IPS-NIHi7 (cell line): ENCODE measurements at regions not wholly inside any gene's neighbourhood (a gene's known extent, or its start where the extent isn't known, plus 50 kb on each side); places are given as distances from the start of the nearest gene placed in this dataset.
"Not testable (repeated sequence)": the region's sequence is repeated elsewhere in the genome, so short reads cannot be mapped to it uniquely, and the experiment has no call there.

ENCODE experiments used
- DNase-seq: peaks from one replicate; pipeline ENCODE4 v3.0.0; 2012; ENCODE audit warnings: mixed read lengths; ENCODE audit errors: extremely low spot score

DNA sequence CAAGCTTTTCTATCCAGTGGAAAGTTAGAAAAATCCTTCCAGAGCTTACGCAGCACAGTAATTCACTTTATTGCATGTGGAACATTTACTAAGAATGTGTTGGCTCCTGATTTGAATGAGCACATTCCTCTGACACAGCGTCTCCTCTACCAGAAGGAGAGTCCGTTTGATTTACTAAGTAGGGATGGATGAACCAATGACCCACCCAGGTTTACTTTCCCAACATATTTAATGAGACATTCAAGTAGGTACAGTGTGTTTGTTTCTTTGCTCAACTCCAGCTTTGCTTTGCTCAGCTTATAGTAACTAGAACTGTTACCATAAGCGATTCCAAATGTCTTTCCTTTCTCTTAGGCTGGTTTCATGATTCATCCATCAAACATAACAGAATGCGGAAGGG is 161.7 kb downstream of the SMARCA1 start:
- DNase-seq, result no peak

DNA sequence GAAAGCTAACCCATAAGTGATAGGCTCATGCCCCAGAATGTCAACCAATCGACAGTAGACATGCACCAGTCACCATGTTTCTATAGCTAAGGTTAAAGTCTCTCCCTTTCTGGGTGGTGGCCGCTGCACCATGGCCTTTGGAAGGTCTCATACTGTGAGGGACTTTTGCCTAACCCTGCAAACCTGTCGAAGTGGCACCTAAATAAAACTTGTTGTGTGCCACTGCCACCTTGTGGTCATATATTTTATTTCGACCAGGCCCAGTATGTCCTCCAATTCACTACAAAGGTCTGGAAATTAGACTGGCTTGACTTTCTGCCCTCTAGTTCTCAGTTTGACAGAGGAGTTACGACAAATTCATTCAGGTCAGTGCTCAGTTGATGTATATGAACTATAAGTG is 163.1 kb downstream of the SMARCA1 start:
- peak; percentile 74 for DNase-seq

DNA sequence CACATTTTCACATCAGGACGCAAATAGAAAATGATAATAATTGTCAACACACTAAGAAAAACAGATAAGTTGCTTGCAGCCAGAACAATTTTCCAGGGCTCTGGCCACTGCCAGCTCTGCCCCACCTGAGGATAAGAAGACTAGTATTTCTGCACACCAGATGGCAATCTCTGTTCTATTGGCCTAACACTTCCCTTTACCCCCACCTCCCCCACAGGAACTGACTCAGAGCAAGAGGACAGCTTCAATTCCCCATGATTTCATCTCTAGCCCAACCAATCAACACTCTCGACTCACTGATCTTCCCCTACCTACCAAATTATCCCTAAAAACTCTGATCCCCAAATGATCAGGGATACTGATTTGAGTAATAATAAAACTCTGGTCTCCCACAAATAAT is 164.0 kb downstream of the SMARCA1 start:
- no peak for DNase-seq

DNA sequence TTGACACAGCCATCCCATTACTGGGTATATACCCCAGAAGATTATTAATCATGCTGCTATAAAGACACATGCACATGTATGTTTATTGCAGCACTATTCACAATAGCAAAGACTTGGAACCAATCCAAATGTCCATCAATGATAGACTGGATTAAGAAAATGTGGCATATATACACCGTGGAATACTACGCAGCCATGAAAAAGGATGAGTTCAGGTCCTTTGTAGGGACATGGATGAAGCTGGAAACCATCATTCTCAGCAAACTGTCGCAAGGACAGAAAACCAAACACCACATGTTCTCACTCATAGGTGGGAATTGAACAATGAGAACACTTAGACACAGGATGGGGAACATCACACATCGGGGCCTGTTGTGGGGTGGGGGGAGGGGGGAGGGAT is 165.9 kb downstream of the SMARCA1 start:
- not testable (repeated sequence) for DNase-seq

DNA sequence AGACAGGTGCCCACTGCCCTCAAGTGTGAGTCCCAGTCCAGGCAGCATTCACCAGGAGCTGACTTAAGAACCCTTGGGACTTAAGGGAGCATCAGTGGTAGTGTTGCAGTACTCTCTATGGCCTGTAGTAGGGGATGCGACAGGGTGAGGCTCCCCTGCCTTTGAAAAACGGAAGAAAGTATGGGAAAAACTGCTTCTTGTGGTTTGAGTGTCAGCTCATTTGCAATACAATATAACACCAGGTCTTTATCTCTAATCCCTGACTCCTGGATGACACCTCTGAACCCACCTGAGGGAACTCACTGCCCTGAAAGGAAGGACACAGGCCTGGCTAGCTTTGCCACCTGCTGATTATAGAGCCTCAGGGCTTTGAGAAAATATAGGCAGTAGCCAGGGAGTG is 176.0 kb downstream of the SMARCA1 start:
- DNase-seq, result peak; percentile 62

DNA sequence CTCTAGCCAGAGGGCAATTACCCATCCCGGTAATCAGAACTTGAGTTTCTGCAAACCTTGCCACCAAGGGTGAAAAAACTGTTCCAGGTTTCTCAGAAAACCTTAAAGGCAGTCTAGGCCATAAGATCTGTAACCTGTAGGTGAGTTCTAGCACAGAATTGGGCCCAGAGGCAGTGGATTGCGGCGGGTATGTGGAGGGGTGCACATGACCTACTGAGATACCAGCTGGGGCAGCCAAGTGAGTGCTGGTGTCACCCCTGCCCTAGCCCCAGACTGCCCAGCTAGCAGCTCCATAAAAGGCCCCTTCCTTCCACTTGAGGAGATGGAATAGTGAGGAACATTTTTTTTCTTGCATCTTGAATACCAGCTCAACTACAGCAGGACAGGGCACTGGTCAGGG is 176.7 kb downstream of the SMARCA1 start:
- no peak for DNase-seq

DNA sequence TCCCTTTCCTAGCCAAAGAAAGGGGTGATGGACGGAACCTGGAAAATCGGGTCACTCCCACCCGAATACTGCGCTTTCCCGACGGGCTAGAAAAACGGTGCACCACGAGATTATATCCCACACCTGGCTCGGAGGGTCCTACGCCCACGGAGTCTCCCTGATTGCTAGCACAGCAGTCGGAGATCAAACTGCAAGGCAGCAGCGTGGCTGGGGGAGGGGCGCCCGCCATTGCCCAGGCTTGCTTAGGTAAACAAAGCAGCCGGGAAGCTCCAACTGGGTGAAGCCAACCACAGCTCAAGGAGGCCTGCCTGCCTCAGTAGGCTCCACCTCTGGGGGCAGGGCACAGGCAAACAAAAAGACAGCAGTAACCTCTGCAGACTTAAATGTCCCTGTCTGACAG is 186.0 kb downstream of the SMARCA1 start:
- not testable (repeated sequence) for DNase-seq

DNA sequence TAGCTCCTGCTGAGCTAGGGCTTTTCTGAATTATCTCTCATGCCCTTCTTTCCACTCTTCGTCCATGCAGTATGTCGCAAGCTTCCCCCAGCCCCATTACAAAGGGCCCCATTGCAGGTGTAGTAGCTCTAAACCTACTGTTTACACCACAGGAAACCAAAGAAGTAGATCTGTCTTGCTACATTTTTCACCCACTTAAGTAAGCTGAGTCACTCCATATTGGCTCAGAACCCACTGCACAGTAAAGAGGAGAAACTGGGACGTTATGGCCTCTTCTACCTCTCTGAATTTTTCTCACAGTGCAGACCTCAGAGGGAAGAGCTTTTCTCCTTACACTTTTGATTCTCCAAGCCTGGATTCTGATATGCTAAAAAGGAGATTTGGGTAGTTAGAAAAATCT is 200.2 kb downstream of the SMARCA1 start:
- DNase-seq, result no peak

DNA sequence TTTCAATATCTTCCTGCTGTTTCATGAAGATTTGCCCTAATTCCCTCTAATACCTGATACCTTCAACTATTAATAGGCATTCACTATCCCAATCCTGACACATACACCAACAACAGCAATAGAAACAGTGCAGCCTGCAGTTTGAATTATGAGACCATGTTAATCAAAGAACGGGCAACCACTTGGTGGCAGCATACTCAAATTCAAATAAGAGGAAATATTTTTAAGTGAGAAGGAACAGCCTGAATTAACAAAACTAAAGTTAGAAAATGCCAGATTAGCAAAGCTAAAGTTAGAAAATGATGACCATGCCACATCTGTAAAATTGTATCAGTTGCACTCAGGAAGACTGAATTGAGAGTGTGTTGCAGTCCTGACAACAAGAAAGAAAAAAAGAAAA is 204.9 kb downstream of the SMARCA1 start:
- DNase-seq, result peak; percentile 31

DNA sequence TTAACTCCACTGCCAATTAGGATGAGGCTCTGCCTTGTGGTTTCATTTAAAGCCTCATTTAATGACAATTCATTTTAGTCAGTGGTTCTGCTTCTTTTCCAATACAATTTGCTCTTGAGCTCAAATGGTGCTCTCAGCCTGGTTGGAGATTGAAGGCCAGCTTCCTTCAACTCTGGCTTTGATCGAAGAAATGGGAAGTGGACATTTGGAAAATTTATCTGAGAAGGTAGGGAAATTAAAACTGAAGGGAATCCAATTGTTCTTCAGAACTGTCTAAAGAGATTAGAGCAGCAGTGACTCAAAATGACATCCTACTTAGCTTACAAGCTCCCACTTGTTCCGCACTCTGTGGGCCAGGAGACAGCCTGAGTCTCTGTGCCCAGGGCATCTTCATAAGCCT is 206.8 kb downstream of the SMARCA1 start:
- no peak for DNase-seq

DNA sequence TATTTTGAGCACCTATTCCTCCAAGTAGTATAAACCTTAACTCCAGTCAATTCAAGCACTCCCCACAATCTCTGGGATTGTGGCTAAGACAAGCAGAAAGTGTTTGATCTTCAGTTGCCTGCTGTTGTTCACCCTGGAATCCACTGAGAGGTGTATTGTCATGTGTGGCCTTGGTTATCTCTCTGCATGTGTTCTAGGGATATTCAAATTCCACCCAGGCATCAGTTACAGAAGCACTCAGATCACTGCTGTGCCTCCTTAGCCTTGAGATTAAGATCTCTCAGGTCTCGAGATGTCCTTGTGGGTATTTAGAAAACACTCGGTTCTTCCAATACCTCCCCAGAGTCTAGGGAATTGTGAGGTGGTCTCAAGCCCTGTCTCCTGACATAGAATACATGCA is 213.3 kb downstream of the SMARCA1 start:
- DNase-seq, result peak; percentile 56

DNA sequence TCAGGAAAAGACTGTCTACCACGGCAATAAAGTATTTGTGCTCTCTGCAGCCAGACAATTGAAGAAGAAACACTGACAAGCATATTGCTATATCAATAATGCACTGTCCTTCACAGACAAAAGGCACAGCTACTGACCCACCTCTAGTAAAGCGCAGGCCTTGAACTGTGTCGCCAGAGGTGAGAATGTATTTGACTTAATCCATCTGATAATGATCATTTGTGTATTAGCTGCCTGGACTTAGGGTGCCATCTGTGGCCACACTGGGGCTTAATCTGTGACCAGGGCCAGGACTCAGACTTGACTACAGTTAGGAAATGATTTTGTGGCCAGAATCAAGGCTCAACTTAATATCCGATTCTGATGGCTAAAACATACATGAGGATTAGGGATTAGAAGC is 260.4 kb downstream of the SMARCA1 start:
- DNase-seq, result no peak

DNA sequence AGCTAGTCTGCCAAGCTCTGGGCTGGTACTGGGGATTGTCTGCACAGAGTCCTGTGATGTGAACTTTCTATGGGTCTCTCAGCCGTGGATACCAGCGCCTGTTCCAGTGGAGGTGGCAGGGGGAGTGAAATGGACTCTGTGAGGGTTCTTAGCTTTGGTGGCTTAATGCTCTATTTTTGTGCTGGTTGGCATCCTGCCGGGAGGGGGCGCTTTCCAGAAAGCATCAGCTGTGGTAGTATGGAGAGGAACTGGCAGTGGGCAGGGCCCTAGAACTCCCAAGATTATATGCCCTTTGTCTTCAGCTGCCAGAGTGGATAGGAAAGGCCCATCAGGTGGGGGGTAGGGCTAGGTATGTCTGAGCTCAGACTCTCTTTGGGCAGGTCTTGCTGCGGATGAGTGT is 267.8 kb downstream of the SMARCA1 start:
- not testable (repeated sequence) for DNase-seq

DNA sequence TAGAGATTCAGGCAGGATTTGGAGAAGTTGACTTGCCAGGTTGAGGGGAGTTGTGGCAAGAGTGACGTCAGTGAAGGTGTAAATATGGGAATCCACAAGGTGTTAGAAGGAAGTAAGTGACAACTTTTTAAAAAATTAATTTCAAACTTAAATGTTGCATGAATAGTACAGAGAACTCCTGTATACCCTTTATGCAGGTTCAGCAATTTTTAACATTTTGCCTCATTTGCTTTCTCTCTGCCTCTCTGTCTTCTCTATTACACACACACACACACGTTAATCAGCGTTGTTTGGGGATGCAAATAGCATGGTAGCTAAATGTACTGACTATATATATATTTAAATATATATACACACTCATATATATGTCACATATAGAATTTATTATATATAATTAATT is 273.7 kb downstream of the SMARCA1 start:
- no peak for DNase-seq

DNA sequence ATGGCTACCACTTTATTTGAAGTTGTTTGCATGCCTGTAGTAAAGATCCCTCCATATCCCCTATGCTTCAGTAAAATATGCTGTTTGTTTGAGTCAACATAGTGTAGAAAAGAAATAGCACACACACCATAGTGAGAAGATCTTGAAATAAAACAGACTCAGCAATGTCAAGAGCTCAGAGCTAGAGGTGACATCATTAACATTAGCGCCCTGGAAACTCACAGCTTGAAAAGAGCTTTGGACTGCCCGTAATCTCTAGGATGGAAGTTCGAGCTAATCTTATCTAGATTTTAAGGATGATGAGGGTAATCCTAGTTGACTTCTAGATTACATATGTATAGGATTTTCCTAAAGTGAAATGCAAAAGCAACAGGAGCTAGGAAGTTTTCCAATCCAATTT is 275.6 kb downstream of the SMARCA1 start:
- no peak for DNase-seq

DNA sequence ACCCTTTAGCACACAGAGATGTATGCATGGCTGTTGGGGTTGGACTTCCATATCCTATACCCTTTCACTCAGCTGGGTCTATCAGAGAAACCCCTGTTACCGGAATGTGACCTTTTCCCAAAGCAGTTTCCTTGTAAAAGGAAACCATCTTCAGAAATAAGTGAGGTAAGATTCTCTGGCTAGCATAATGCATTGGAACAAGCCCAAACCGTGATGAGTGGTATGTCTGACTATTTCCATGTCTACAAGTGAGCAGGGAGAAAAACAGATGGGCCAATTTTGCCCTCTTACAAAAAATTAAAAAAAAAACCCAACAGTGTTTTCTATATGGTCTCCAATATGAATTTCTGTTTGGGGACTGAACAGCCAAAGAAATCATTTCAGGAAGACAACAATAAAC is 283.9 kb downstream of the SMARCA1 start:
- no peak for DNase-seq

DNA sequence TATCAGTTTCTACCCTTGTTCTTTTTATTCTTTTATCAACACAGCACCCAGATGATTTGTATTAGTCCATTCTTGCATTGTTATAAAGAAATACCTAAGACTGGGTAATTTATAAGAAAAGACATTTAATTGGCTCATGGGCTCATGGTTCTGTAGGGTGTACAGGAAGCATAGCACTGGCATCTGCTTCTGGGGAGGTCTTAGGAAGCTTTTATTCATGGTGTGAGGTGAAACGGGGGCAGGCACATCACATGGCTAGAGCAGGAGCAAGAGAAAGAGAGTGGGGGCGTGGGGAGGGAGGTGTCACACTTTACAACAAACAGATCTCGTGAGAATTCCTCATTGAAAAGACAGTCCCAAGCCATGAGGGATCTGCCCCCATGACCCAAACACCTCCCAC is 285.3 kb downstream of the SMARCA1 start:
- no peak for DNase-seq

DNA sequence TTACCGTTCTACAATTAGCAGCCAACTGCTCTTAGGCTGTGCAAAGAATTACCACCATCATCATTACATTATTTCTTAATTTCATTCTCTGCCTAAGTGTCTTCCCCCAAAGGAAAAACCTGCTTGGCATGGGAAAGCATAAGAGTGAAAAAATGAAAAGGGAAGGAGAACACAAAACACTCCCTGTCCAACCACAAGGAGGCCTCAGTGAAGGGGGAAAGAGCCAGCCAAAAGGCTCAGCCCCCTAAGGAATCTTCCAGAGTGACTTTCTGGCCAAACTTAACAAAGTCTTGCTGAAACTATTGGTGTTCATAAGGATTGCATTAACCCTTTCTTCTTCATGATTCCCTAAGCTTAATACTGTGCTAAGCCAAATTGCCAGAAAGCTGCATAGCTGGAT is 287.4 kb downstream of the SMARCA1 start:
- peak; percentile 52 for DNase-seq

DNA sequence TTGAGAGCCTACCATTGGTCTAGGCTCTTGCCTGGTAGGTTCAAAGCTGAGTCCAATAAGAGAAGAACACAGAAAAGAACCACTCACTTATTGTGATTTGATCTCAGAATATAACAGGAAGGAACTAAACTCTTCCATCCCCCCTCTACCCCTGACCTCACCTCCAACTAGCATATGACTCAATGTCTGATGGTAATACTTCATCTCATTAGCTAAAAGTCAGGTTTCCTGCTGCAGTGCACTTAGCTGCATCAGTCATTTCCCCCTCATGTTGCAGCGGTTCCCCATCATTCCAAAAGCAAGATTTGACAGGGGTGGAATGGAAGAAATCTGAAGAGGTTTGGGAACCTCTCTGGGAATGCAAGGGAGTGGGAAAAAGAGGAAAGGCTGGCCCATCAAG is 289.5 kb downstream of the SMARCA1 start:
- no peak for DNase-seq

DNA sequence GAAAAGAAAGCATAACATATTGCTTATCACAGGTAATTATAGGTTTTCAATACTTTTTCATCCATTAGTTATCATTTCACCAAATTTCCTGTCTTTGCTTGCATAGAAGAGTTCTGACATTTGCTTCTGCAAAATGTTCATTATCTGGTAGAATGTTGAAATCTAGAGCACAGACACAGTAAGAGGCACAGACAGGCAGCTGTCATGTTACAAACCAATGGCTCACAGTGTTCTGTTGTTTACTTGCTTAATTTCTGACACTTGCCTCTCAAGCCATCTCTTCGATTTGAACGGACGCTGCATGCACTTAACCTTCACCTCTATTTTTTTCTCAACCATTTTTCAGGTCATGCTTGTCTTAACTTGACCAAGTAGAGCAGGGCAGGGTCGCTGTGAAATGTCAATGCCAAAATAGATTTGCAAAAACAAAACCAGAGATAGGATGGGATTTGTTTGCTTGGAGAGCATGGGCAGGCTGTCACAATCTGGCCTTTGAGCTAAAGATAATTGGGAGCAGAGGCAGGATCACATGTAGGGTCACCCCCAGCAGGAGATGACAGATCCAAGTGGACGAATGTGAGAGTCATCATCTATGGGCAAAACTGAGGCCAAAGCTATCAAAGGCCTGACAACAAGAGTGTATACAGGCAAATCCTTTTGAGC is 292.3 kb downstream of the SMARCA1 start:
- DNase-seq, result no peak

DNA sequence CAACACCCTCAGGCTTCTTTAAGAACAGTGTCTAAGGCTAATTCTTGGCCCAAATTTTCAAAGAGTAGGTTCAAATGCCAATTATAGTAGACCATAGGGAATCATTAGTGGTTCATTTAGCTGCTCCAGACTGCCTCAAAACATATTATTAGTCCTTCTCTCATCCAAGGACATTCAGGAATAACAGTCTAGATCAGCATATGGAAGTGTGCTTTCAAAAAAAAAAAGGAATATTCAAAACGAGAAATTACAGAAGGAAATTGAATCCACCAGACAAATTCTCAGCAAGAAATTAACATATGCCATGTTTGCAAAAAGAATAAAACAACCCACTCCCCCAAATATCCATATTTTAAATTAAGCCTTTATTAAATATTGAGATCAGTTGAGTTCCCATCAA is 293.1 kb downstream of the SMARCA1 start:
- no peak for DNase-seq

DNA sequence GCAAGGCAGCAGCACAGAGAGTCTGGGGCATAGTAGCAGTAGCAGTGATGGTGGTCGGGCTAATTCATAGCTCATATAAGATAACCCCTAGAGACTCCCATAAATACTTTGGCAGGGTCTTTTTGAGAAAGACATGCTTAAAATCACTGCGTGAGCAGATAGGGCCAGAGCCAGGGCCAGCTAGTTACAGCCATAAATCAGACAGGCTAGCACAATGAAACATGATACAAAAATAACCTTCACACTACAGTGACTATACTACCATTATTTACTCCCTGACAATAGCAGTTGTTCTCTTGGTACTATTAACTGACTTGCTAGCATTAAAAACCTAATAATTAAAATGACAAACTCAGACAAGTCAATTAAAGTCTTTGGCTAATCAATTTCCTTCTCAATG is 295.9 kb downstream of the SMARCA1 start:
- DNase-seq, result no peak

DNA sequence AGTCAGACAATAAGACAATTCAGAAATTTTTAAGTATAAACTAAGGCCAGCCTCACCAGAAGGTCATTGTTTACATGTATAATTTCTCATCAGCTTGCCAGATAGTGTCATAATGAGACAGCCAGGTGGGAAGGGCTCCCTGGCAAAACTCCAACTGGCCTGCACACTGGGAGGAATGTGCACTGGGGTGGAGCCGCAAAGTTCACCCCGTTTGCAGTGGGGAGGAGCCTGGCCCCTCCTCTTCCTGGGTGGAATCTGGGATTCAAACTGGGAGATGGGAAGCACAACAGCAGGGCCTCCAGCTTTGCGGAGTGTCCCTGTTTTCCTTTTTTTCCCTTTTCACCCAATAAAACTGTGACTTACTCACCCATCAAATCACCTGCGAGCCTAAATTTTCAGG is 329.9 kb downstream of the SMARCA1 start:
- no peak for DNase-seq

DNA sequence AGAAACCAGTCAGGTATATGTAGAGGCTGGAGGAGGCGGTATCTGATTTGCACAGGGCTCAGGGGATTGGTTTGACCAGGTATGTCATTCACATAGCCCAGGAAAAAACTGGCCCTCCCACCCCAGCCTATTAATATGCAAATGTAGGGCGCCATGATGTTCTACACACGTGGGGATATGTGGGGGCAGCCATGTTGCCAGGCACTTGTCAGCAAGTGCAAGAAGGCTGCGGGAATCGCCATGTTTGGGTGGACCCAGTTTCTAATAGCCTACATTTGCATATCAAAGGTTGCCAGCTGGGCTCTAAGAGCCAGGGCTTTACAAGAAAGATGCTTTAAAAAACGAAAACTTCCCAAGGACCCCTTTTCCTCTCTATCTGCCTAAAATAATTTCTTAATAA is 335.1 kb downstream of the SMARCA1 start:
- peak; percentile 19 for DNase-seq
